GM12873 (cell line): ENCODE measurements at regions not wholly inside any gene's neighbourhood (a gene's known extent, or its start where the extent isn't known, plus 50 kb on each side); places are given as distances from the start of the nearest gene placed in this dataset.

Experiments used
- TF ChIP-seq, protein P1 (sequence below): IDR thresholded peaks from 2 replicates; pipeline ENCODE4 v1.5.1; 2012; ENCODE audit warnings: low read depth, mild to moderate bottlenecking, moderate library complexity, low read length, control low read depth; ENCODE audit not compliant: insufficient read depth; ENCODE audit errors: missing control alignments

DNA sequence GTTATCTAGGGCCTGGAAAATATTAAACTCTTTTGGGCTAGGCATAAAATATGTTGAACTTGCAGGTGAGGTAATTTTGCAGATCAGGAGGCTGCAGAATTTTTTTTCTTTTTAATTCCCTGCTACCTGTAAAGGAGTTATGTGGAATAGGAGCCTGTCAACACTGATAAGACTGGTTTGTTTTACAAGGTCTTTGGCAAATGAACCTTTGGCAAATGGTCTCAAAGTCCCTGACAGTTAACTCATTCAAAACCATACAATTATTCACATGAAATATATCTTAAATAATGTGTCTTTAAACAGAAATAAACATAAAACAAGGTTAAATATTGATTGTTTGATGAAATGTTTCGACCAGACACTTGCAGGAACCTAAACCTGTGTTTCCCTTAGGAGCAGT is 340.2 kb downstream of the GASK1B start:
- TF ChIP-seq, protein P1, sequence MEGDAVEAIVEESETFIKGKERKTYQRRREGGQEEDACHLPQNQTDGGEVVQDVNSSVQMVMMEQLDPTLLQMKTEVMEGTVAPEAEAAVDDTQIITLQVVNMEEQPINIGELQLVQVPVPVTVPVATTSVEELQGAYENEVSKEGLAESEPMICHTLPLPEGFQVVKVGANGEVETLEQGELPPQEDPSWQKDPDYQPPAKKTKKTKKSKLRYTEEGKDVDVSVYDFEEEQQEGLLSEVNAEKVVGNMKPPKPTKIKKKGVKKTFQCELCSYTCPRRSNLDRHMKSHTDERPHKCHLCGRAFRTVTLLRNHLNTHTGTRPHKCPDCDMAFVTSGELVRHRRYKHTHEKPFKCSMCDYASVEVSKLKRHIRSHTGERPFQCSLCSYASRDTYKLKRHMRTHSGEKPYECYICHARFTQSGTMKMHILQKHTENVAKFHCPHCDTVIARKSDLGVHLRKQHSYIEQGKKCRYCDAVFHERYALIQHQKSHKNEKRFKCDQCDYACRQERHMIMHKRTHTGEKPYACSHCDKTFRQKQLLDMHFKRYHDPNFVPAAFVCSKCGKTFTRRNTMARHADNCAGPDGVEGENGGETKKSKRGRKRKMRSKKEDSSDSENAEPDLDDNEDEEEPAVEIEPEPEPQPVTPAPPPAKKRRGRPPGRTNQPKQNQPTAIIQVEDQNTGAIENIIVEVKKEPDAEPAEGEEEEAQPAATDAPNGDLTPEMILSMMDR = no peak

DNA sequence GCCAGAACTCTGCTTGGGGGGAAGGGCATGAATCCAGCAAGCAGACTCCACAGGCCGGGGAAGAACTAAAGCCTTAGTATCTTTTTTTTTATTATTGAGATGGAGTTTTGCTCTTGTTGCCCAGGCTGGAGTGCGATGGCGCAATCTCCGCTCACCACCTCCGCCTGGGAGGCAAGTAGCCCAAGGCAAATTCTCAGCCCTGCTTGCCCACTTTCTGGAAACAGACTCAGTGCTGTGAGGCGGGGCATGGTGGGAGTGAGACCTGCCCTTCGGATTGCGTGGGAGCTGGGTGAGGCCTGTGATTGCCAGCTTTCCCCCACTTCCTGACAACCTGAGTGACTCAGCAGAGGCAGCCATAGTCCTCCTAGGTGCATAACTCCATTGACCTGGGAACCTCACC is 348.8 kb downstream of the GASK1B start:
- TF ChIP-seq, protein P1 = no peak

DNA sequence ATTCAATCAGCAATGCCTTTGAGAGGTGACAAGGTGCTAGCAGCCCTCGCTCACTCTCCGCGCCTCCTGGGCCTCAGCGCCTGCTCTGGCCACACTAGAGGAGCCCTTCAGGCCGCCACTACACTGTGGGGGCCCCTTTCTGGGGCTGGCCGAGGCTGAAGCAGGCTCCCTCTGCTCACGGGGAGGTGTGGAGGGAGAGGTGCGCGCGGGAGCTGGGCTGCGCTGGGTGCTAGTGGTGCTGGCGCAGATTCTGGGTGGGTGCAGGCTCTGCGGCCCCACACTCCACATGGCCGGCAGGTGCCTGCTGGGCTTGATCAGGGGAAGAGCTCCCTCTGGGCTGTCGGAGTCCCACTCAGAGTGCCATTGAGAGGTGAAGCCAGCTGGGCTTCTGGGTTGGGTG is 351.0 kb downstream of the GASK1B start:
- TF ChIP-seq, protein P1 = no peak

DNA sequence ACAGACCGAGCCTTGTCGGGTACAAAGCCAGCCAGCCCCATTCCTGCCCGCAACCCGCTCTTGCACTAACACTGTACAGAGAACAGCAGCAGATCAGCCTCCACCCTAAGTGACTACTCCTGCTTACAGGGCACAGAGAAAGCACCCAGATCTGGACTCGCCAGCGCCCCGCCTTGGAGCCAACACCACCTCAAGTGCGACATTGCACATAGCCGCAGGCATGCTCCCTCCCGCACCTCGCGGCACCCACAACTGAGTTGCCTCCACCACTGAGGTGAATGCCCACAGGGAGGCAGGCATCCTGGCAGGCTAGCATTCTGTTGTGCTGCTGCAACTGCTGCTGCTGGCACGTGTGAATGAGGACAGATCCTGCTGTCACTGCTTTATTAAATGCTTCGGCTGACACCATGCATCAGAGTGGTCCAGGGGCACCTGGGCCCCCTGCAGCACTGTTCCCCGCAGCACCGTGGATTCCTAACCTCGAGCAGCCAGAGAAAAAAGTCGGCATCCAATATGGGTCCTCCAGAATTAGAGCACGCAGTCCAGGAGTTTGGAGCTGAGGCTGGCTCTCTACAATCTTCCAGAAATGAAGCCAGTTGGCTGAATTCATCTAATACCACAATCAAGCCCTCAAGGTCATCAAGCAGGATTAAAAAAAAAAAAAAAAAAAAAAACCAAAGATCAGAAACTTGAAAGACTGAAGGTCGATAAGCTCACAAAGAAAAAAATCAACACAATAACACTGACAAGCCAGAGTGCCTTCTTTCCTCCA is 352.9 kb downstream of the GASK1B start:
- TF ChIP-seq, protein P1 = no peak

DNA sequence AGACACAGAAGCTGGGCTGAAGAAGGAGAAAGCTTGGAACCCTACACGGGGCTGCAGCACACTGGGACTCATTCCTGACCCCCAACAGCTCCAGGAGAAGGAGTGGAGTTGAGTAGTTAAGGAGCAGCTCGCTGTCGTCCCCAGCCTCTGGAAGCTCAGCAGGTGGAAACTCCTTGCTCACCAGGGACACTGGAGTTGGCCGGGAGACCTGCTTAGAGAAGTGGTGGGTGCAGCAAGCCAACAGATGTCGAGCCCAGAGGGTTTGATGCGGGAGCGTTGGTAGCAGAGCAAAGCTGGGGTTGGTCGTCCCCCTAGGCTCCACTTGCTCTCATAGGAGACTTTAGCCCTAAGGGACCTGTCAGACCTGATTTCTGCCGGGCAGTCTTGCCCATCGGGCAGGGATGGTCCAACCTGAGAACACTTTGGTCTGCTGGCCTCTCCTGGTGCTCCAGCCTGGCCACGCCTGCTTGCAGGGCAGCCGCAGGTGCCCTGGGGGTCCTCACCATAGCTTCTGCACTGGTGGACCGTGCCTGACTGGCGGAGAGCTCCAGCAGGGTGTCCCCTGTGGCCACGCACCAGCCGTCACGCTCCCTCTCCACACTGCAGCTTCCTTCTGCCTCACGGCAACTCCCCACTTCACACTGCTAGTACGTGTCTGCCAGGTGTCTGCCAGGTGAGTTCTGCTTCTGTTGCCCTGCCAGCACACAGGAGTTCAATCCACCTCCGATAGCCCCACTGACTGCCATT is 353.7 kb downstream of the GASK1B start:
- TF ChIP-seq, protein P1 = no peak

DNA sequence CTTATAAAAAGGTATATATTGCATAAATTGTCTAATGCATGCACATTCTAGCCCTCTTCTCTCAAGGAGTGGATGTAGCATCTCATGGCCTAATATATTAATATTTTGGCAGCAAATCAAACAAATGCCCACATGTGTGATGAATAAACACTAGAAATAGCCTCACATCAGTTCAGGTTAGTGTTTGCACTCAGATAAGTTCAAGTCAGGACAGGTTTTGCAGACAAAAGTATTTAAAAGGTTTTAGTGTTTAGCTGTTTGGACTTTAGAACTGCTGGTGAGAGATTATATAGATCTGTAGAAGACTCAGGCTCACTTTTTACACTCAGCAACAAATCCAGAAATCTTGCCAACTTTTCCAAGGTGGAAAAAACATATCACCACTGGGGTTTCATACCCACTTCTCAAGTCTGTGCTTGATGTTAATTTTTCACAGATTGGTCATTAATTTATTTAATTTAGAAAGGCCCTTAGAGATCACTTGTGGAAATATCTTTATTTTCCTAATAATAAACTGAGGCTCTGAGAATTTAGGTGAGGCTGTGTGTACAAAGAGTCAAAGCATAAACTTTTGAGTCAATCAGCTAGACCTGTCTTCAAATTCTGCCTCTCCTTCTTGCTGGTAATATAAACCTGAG is 362.6 kb downstream of the GASK1B start:
- TF ChIP-seq, protein P1 = no peak

DNA sequence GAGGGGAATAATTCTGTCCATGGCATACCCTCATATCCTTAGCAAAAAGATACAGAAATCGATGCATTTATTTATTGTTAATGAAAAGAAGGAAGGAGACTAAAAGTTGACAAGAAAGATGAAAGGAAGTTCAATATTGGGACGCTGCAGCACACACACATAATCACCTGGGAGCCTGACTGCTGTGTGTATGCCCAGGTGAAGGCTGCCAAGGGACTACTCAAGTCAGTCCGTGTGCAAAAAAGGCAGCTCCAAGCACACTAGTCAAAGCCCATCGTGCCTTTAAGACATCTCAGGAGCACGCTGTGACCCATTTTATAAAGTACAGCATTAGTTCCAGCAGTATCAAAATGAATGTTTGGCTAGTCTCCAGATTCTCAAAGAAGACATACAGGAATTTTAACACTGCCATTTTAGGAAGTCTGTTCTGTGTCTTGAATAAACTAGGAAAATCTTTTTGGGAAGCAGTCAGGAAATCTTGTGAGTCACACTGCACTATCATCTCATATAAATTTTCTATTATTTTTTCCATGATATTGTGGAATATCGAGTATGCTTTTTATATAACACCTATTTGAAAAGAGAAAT is 363.9 kb downstream of the GASK1B start:
- TF ChIP-seq, protein P1 = no peak
